ENCODE measurements at regions not wholly inside any gene's neighbourhood (a gene's known extent, or its start where the extent isn't known, plus 50 kb on each side); places are given as distances from the start of the nearest gene placed in this dataset.
"Not testable (repeated sequence)": the region's sequence is repeated elsewhere in the genome, so short reads cannot be mapped to it uniquely, and the experiment has no call there.

- no peak for DNase-seq (ENCODE audit: low spot score)
Measured at GRCh38 chrX:30008031-30008430, 207.3 kb upstream of the MAGEB2 start.

DNA sequence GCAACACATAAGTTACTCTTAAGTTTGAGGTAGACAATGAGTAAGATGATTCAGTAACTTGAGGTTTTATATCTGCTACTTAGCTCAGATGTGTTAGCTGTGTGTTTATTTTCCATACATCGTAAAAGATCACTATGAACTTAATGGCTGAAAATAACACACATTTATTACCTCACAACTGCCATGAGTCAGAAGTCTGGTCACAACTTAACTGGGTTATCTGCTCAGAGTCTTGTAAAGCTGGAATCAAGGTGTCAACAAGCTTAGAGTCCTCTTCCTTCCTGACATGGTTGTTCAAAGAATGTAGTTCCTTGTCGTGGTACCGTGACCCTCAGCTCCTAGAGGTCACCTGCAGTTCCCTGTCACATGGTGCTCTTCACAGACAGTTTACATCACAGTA, 204.9 kb upstream of the MAGEB2 start:
- no peak for DNase-seq (ENCODE audit: low spot score)

- no peak for DNase-seq (ENCODE audit: low spot score)
Measured at GRCh38 chrX:30015440-30015839, 199.9 kb upstream of the MAGEB2 start.

DNA sequence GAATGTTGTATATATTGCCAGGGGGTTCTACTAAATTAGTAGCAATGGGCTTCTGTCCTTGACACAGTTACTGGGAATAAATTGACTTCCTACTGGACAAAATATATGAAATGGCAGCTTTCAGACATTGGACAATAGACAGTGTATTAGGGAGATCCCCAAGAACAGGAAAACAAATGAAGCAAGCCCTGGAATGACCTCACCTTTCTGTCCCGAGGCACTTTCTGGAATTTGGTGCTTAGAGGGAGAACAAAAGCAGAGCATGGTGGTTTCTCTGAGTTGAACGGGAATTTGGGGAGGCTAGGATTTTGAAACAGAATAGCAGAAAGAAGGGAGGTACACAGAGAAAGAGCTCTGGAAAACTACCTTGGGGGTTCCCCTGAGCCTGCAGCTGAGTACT, 187.7 kb upstream of the MAGEB2 start:
- no peak for DNase-seq (ENCODE audit: low spot score)

- DNase-seq (ENCODE audit: low spot score) = not testable (repeated sequence)
Measured at GRCh38 chrX:30036406-30036805, 179.0 kb upstream of the MAGEB2 start.

GRCh38 chrX:30039768-30040167, 175.6 kb upstream of the MAGEB2 start:
- peak; percentile 7 for DNase-seq (ENCODE audit: low spot score)

DNA sequence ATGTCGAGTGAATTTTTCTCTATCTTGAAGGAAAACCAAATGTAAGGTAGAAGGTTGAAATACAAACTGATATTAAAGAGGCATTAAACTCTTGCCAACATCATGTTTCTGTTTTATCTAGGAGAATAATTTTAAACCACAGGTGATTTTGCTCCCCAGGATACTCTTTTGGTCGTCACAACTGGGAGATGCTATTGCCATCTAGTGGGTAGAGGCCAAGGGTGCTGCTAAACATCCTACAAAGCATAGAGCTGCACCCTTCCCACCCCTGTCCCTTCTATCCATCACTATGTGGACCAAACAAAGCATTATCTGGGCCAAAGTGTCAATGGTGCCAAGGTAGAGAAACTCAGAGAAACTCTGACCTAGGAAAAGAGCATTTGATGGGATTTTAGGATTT, 154.6 kb upstream of the MAGEB2 start:
- peak; percentile 4 for DNase-seq (ENCODE audit: low spot score)

GRCh38 chrX:30065226-30065625, 150.1 kb upstream of the MAGEB2 start:
- peak; percentile 6 for DNase-seq (ENCODE audit: low spot score)

GRCh38 chrX:30067677-30068076, 147.7 kb upstream of the MAGEB2 start:
- DNase-seq (ENCODE audit: low spot score) = no peak

- no peak for DNase-seq (ENCODE audit: low spot score)
Measured at GRCh38 chrX:30085571-30085970, 129.8 kb upstream of the MAGEB2 start.

DNA sequence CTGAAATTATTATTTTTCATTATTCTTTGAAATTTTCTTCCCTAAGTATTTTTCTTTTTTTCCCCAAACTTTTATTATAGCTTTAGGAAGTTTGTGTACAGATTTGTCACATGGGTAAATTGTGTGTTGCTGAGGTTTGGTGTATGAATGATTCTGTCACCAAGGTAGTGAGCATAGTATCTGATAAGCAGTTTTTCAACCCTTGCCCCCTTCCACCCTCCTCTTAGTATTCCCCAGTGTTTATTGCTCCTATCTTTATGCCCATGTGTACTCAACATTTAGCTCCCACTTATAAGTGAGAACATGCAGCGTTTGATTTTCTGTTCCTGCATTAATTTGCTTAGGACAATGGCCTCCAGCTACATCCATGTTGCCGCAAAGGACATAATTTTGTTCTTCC, 103.9 kb upstream of the MAGEB2 start:
- no peak for DNase-seq (ENCODE audit: low spot score)

DNA sequence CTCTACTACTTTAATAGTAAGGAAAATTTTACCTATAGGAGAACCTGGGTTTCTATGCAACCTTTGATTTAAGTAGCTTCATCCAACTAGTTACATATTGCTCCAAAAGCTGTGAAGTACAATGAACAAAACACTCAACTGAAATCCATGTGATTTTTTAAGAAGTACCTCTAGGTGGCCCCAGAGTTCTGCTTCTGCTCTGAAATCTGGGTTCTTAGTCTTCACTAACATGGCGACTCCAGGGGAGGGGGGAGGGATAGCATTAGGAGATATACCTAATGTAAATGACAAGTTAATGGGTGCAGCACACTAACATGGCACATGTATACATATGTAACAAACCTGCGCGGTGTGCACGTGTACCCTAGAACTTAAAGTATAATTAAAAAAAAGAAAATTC, 73.4 kb upstream of the MAGEB2 start:
- DNase-seq (ENCODE audit: low spot score) = peak; percentile 8

DNA sequence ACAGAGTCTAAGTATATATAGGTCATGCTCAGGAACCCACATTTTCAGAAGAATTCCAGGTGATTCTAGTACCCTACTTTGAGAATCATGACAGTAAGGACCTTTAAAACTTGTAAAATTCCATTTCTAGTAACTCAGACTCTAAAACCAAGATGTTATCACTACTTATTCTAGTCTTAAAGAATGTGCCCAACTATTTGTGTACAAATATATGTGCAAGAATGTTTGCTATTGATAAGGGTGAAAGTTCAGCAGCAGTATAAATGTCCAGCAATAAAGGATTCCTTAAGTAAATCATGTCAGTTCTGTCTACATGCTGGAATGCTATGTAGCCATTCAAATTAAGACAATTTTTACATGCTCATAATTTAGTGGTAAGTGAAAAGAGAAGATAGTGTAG, 71.1 kb upstream of the MAGEB2 start:
- no peak for DNase-seq (ENCODE audit: low spot score)

DNA sequence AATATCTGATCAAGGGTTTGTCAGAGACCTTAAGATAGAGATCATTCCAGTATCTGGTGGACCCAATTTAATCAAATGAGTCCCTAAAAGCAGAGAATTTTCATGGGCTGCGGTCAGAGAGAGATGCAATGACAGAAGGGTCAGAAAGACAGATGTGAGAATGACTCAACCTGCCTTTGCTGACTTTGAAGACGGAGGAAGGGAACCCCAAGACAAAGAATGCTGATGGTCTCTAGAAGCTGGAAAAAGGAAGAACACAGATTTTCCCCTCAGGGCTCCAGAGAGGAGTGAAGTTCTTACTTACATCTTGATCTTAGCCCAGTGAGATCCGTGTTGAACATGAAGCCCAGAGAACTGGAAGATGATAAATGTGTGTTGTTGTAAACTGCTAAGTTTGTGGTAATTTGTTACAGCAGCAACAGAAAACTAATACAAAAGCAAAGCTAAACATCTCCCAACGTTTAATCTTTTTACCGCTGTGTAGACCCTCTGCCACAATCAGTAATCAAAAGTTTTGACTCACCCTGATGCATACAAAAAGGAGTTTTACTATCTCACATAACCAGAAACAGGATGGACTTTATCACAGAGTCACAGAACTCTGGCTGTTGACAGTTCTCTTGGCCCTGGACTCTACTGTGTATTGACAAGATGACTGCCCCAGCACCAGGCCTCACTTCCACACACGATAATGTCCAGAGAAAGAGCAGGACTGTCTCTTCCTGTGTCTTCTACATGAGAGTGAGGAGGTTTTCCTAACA, 70.2 kb upstream of the MAGEB2 start:
- DNase-seq (ENCODE audit: low spot score) = no peak

DNA sequence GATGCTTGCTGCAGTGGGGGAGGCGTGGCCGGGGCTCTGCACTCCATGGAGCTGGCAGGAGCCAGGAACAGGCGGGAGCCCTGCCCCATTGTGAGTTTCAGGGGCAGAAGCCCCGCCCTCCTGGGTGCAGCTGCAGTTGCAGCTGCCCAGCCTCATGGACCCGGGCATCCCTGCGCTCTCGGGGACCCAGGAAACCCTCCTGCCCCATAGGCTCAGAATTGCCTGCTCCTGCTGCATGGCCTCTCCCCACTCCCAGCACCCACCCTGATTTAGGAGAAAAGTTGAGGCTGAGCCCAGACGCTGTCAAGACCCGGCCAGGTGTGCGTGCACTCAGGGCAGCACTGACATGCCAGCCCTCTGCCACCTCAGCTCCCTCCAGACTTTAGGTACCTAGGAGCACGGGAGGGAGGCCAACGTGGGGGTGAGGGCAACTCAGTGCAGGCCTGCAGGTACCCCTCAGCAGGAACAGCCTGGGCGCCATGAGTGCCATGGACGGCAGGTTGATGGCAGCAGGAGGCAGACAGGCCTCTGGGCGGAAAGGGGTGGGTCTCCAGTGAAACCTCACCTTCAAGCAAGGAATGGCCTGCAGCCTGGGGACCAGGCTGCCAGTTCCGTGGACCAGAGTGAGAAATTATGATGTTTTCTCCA, 67.2 kb upstream of the MAGEB2 start:
- no peak for DNase-seq (ENCODE audit: low spot score)

- DNase-seq (ENCODE audit: low spot score) = not testable (repeated sequence)
Measured at GRCh38 chrX:30149206-30149605, 66.2 kb upstream of the MAGEB2 start.

GRCh38 chrX:30150196-30150895, 65.0 kb upstream of the MAGEB2 start:
- no peak for DNase-seq (ENCODE audit: low spot score)

- no peak for DNase-seq (ENCODE audit: low spot score)
Measured at GRCh38 chrX:30151964-30152363, 63.4 kb upstream of the MAGEB2 start.

GRCh38 chrX:30153175-30153880, 62.0 kb upstream of the MAGEB2 start:
- DNase-seq (ENCODE audit: low spot score) = no peak

GRCh38 chrX:30153881-30154260, 61.5 kb upstream of the MAGEB2 start:
- no peak for DNase-seq (ENCODE audit: low spot score)

DNA sequence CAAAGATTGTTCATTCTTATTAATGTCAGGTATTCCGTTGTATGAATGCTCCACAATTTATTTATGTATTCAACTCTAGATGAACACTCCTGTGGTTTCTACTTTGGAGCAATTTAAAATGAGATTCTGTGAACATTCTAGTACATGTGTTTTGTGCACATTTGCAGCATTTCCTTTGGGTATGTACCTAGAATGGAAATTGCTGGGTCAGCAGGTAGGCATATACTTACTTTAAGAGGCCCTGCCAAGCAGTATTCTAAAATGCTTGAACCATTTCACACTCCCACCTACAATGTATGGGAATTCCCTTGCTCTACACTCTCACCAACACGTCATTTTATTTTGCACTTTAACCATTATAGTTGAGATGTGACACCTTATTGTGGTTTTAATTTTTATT, 59.4 kb upstream of the MAGEB2 start:
- no peak for DNase-seq (ENCODE audit: low spot score)

- DNase-seq (ENCODE audit: low spot score) = no peak
Measured at GRCh38 chrX:30156880-30157560, 58.3 kb upstream of the MAGEB2 start.
